HFF-Myc (cell line): ENCODE measurements at regions not wholly inside any gene's neighbourhood (a gene's known extent, or its start where the extent isn't known, plus 50 kb on each side); places are given as distances from the start of the nearest gene placed in this dataset.

Source experiments
- DNase-seq: peaks from one replicate; pipeline ENCODE4 v3.0.0-alpha.2; 2011; ENCODE audit warnings: low read depth; ENCODE audit errors: extremely low read depth
- H3K4me3 ChIP-seq: replicated peaks from 2 replicates; pipeline ENCODE4 v1.5.1; 2011; ENCODE audit warnings: low read depth, mild to moderate bottlenecking, control low read depth, low read length
- TF ChIP-seq, protein P1 (sequence below): IDR thresholded peaks from 2 replicates; pipeline ENCODE4 v1.5.1; 2012; ENCODE audit warnings: mild to moderate bottlenecking, low read depth, low read length, control low read depth; ENCODE audit errors: missing control alignments

DNA sequence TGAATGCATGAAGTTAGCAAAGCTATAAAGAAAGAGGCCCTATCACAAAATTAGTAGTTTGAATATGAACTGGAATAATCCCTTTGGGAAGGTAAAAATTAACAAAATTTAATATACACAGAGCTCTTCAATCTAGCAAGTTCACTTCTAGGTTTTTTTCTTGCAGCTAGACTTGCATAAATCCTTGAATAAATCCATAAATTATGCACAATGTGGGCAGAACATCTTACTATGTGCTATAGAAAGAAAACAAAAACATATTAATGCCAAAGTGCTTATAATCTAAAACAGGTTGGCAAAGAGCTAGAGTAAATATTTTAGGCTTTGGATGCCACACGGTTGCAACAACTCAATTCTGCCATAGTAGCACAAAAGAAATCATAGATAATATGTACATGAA, 138.5 kb upstream of the FREM1 start:
- TF ChIP-seq, protein P1, sequence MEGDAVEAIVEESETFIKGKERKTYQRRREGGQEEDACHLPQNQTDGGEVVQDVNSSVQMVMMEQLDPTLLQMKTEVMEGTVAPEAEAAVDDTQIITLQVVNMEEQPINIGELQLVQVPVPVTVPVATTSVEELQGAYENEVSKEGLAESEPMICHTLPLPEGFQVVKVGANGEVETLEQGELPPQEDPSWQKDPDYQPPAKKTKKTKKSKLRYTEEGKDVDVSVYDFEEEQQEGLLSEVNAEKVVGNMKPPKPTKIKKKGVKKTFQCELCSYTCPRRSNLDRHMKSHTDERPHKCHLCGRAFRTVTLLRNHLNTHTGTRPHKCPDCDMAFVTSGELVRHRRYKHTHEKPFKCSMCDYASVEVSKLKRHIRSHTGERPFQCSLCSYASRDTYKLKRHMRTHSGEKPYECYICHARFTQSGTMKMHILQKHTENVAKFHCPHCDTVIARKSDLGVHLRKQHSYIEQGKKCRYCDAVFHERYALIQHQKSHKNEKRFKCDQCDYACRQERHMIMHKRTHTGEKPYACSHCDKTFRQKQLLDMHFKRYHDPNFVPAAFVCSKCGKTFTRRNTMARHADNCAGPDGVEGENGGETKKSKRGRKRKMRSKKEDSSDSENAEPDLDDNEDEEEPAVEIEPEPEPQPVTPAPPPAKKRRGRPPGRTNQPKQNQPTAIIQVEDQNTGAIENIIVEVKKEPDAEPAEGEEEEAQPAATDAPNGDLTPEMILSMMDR: no peak
- no peak overlapping the region for H3K4me3 ChIP-seq
- DNase-seq: no peak

DNA sequence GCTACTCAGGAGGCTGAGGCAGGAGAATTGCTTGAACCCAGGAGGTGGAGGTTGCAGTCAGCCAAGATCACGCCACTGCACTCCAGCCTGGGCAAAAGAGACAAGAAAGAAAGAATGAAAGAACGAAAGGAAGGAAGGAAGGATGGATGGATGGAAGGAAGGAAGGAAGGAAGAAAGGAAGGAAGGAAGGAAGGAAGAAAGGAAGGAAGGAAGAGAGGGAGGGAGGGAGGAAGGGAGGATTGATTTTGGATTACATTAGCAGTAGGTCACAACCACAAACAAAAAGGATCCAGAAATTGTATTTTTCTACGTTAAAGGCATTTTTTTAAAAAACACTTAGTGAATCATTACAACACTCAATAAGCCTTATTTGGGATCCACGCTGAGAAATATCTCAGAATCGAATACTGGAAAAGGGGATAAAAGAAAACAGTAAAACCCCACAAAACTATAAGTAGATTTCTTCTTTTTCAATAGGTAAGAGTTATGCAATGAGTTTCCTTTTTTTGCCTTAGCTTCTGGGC, 136.9 kb upstream of the FREM1 start:
- TF ChIP-seq, protein P1: no peak

DNA sequence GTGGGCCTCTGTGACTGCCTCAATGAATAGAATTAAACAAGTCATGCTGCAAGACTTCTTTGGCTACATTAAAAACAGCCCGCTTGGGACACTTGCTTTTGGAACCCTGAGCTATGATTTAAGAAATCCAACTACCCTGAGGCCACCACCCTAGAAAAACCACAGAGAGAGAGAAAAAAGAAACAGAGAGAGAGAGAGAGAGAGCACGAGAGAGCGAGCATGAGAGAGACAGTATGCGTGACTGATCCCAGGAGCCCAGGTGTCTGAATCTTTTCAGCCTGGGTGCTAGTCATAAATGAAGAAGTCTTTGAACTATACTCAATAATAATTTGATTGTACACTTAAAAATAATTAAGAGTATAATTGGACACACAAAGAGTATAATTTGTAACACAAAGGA, 123.1 kb upstream of the FREM1 start:
- no peak for DNase-seq
- TF ChIP-seq, protein P1: no peak
- H3K4me3 ChIP-seq: no peak overlapping the region

More for the DNA sequence above, 136.9 kb upstream of the FREM1 start:
- DNase-seq: no peak
- H3K4me3 ChIP-seq: no peak overlapping the region

DNA sequence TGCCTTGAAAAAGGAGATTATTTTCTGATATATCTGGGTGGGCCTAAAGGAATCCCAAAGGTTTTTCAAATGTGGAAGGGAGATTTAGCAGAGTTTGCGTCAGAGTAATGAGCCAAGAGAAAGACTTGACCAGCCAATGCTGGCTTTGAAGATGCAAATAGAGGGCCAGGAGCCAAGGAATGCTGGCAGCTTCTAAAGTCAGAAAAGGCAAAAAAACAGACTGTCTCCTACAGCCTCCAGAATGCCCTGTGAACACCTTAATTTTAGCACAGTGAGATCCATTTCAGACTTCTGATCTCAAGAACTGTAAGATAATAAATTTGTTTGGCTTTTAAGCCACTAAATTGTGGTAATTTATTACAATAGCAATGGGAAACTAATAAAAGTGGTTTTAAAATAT, 122.6 kb upstream of the FREM1 start:
- no peak for DNase-seq
- TF ChIP-seq, protein P1: no peak
- no peak overlapping the region for H3K4me3 ChIP-seq

DNA sequence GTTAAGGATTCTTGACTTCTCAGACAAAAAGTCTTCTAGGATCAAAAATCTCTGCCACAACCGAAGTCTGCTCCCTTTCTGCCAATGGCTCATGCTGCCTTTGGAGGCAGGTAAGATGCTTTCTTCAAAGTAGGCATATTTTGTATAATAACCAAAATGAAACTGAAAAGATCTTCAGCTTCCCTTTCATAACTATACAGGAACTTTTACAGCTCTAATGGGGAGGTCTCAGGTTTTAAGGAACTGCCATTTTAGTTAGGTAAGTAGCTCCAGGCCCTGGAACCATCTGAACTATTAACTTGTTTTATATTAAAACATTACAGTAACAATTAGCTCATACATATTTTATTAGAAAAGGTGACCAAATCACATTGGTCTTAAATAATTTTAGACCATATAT, 110.9 kb upstream of the FREM1 start:
- H3K4me3 ChIP-seq: no peak overlapping the region
- DNase-seq: no peak
- TF ChIP-seq, protein P1: no peak

DNA sequence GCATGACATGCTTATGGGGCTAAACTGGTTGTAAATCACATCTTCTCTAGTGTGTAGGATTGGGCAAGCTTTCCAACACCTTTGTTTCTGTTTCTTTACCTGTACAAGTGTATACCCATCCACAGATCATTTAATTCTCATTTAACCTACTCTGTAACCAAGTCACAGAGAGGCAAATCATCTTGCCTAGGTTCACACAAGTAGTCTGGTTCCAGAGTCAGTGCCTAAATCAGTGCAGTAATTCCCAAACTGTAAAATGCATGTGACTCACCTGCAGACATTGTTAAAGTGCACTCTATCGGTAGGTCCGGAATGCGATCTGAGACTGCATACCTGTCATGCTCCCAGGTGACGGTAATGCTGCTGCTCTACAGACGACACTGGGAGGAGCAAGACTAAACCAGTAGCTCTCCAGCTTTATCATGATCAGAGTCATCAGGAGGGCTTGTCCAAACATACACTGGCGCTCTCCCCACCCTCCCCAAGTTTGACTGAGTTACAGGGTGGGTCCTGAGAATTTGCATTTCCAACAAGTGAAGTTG, 107.9 kb upstream of the FREM1 start:
- TF ChIP-seq, protein P1: no peak
- no peak for DNase-seq

DNA sequence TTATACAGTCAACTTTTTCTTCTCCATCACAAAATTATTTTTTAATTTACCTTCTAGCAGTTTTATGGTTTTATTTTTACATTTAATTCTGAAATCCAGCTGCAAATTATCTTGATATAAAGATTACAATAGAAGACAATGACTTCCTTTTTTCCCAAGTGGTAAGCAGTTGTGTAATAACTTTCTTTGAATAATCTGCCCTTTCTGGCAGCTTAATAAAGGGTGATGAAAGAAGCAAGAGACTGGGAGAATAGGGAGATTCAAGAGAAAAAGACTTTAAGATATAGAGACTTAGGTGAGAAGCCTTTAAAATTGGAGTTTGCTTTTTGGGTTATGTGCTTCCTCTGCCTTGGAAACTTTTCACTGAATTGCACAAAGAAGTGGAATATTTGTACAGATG, 100.4 kb upstream of the FREM1 start:
- TF ChIP-seq, protein P1: no peak
- DNase-seq: no peak
- H3K4me3 ChIP-seq: no peak overlapping the region

More for the DNA sequence above, 107.9 kb upstream of the FREM1 start:
- H3K4me3 ChIP-seq: no peak overlapping the region
